Nephron (organoid): ENCODE measurements at regions not wholly inside any gene's neighbourhood (a gene's known extent, or its start where the extent isn't known, plus 50 kb on each side); places are given as distances from the start of the nearest gene placed in this dataset.

Experiments used
- H3K27ac Mint-ChIP-seq, 3 experiments: 2 replicates each; pipeline ENCODE4 v1.8.0; 2020; ENCODE audit warnings: mixed read lengths in 3 of 3, mild to moderate bottlenecking in 2 of 3, moderate library complexity in 1 of 3
- H3K27me3 Mint-ChIP-seq: 2 replicates; pipeline ENCODE4 v1.8.0; 2021; ENCODE audit warnings: low read depth, mild to moderate bottlenecking, moderate library complexity, mixed read lengths
- H3K36me3 Mint-ChIP-seq: 2 replicates; pipeline ENCODE4 v1.8.0; 2020; ENCODE audit warnings: low read depth, mixed read lengths
- H3K4me1 Mint-ChIP-seq: 2 replicates; pipeline ENCODE4 v1.8.0; 2020; ENCODE audit warnings: mixed read lengths
- H3K4me3 Mint-ChIP-seq, 3 experiments: 2 replicates each; pipeline ENCODE4 v1.8.0; 2020; ENCODE audit warnings: mild to moderate bottlenecking in 3 of 3, mixed read lengths in 3 of 3, moderate library complexity in 2 of 3
- H3K9me3 Mint-ChIP-seq: 2 replicates; pipeline ENCODE4 v1.8.0; 2020; ENCODE audit warnings: mixed read lengths
- TF ChIP-seq, protein P1 (sequence below), 3 experiments: fragments of 200-600 bp; sonication (generic); IDR thresholded peaks; one replicate each; pipeline ENCODE4 v1.5.0; 2021; ENCODE audit warnings: antibody characterized with exemption in 3 of 3; ENCODE audit not compliant: unreplicated experiment in 3 of 3

DNA sequence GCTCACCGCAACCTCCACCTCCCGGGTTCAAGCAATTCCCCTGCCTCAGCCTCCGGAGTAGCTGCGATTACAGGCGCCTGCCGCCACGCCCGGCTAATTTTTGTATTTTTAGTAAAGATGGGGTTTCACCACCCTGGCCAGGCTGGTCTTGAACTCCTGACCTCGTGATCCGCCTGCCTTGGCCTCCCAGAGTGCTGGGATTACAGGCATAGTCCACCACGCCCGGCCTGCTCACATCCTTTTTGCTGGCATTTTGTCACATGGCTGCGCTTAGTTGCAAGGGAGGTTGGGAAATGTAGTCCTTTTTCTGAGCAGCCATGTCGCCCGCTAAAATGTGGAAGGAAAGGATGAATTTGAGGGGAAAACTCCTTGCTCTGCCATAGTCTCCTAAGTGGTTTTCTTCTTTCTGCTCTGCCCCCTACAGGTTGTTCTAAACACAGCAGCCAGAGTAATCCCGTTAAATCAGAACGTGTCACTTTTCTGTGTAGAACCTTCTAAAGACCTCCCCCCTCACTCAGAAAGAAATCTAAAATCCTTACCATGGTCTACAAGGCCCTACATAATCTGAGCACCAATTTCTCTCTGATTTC, 57.8 kb upstream of the HSPA9 start:
- Mint-ChIP-seq H3K4me3 (peak overlapping the region in 1 of 3 experiments; percentile 20), H3K36me3 (no peaks in the 10 kb centered on the region), H3K9me3 (no peaks in the 10 kb centered on the region), H3K27me3 (peaks cover 4% of the 10 kb centered on the region), H3K27ac (peak overlapping the region; percentile 74 to 93 (median 83)), H3K4me1 (peaks cover 43% of the 10 kb centered on the region)
- TF ChIP-seq, protein P1, sequence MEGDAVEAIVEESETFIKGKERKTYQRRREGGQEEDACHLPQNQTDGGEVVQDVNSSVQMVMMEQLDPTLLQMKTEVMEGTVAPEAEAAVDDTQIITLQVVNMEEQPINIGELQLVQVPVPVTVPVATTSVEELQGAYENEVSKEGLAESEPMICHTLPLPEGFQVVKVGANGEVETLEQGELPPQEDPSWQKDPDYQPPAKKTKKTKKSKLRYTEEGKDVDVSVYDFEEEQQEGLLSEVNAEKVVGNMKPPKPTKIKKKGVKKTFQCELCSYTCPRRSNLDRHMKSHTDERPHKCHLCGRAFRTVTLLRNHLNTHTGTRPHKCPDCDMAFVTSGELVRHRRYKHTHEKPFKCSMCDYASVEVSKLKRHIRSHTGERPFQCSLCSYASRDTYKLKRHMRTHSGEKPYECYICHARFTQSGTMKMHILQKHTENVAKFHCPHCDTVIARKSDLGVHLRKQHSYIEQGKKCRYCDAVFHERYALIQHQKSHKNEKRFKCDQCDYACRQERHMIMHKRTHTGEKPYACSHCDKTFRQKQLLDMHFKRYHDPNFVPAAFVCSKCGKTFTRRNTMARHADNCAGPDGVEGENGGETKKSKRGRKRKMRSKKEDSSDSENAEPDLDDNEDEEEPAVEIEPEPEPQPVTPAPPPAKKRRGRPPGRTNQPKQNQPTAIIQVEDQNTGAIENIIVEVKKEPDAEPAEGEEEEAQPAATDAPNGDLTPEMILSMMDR (IDR thresholded peaks at IDR 0.05; ENCODE audit: unreplicated experiment in 3 of 3) = peak; percentile 31 to 48 (median 31)

DNA sequence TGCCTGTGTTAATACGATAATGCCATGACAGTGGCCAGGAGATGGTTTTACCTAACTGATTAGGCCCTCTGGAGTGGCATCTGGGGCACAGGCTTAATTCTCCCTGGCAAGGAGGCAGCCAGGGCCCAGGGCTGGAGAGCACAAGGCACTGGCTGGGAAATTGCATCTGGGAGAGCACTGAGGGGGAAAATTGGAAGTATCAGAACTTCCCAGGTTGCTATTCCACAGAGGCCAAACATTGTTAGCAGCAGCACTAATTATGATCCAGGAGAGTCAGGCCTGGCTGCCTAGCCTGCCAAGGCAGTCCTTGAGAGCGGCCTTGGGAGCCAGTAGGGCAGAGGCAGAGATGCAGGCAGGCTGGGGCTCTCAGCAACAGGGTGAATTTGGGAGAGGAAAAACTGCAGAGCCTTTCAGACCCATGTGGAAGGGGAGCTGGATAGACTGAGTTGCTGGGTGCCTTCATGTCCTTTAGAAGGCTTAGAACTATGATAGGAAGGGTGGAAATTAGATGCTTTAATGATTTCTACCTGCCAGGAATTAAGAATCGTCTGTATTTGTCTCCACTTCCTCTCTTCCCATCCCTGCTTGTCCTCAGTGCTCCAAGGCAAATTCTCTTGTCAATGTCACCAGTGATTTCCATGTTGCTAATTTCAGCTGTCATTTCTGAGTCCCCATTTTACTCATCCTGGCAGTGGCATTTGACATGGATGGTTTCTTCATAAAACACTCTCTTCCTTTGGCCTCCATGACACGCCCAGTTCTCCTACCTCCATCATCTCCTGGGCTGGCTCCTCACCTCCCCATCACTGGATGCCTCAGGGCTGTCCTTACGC, 56.1 kb upstream of the HSPA9 start:
- TF ChIP-seq, protein P1 (IDR thresholded peaks at IDR 0.05; ENCODE audit: unreplicated experiment in 3 of 3) = no peak
- peaks cover 8% of the 10 kb centered on the region for H3K27me3 Mint-ChIP-seq
- H3K4me3 Mint-ChIP-seq = no peak overlapping the region
- H3K36me3 Mint-ChIP-seq = no peaks in the 10 kb centered on the region
- H3K4me1 Mint-ChIP-seq = peaks cover 42% of the 10 kb centered on the region
- H3K27ac Mint-ChIP-seq = peak overlapping the region; percentile 9 to 72 (median 17)
- H3K9me3 Mint-ChIP-seq = no peaks in the 10 kb centered on the region

DNA sequence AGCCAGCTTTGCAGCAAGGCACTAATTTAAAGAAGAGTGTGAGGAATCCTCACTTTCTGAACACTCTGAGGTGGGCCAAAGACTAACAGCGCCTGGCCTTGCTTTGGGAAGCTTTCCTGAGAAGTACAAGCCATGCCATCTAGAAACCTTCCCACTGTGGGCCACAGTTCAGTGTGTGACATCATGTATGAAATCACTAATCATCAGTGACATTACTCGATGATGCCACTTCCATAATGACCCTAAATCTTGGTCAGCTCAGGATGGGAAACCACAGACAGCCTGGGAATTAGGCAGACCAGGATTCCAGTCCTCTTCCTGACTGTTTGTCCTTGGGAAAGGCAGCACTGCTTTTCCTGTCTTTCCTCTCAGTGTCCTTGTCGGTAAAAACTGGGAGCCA, 54.2 kb upstream of the HSPA9 start:
- TF ChIP-seq, protein P1 (IDR thresholded peaks at IDR 0.05; ENCODE audit: unreplicated experiment in 3 of 3) = no peak
- H3K9me3 Mint-ChIP-seq = no peaks in the 10 kb centered on the region
- no peak overlapping the region for H3K4me3 Mint-ChIP-seq
- H3K4me1 Mint-ChIP-seq = peaks cover 33% of the 10 kb centered on the region
- no peak overlapping the region for H3K27ac Mint-ChIP-seq
- H3K36me3 Mint-ChIP-seq = no peaks in the 10 kb centered on the region
- H3K27me3 Mint-ChIP-seq = peaks cover 8% of the 10 kb centered on the region

DNA sequence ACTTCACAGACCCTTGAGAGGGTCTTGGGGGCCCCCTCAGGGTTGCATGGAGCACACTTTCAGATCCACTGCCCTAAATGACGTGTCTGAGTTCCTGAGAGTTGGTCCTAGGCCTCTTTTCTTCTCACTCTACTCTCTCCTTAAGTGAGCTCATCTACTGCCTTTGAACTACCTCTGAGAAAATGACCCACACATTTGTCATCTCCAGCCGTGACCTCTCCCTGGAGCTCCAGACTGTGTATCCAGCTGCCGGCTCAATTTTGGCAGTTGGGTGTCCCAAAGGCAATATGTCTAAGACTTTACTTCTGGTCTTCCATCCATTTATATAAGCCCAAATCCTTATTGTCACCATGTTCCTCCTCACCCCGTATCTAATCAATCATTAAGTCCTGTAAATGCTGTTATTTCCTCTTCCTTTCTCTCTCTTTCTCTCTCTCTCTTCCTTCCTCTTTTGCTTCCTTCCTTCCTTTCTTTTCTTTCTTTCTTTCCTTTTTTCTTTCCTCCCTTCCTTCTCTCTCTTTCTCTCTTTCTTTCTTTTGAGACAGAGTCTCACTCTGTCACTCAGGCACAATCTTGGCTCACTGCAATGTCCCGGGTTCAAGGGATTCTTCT, 51.2 kb upstream of the HSPA9 start:
- peak overlapping the region in 2 of 3 experiments; percentile 3 to 74 for H3K27ac Mint-ChIP-seq
- peaks cover 4% of the 10 kb centered on the region for H3K27me3 Mint-ChIP-seq
- no peaks in the 10 kb centered on the region for H3K36me3 Mint-ChIP-seq
- TF ChIP-seq, protein P1 (IDR thresholded peaks at IDR 0.05; ENCODE audit: unreplicated experiment in 3 of 3) = no peak
- peaks cover 28% of the 10 kb centered on the region for H3K4me1 Mint-ChIP-seq
- no peak overlapping the region for H3K4me3 Mint-ChIP-seq
- no peaks in the 10 kb centered on the region for H3K9me3 Mint-ChIP-seq

DNA sequence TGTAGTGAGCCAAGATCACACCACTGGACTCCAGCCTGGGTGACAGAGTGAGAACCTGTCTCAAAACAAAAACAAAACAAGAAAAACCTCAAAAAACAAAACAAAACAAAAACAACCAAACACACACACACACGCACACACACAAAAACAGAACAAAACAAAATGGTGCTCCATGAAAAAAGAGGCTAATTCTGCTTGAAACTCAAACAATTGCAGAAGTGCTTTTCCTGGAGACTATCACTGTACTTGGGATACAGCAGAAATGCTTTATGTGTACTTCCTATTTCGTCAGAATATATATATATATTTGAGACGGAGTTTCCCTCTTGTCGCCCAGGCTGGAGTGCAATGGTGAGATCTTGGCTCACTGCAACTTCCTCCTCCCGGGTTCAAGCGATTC, 49.9 kb upstream of the HSPA9 start:
- Mint-ChIP-seq H3K36me3 (no peaks in the 10 kb centered on the region), H3K4me1 (peaks cover 28% of the 10 kb centered on the region), H3K4me3 (no peak overlapping the region), H3K27ac (peak overlapping the region in 1 of 3 experiments; percentile 35), H3K9me3 (no peaks in the 10 kb centered on the region), H3K27me3 (peaks cover 4% of the 10 kb centered on the region)
- TF ChIP-seq, protein P1 (IDR thresholded peaks at IDR 0.05; ENCODE audit: unreplicated experiment in 3 of 3) = no peak
